ENCODE measurements at regions not wholly inside any gene's neighbourhood (a gene's known extent, or its start where the extent isn't known, plus 50 kb on each side); places are given as distances from the start of the nearest gene placed in this dataset.

DNA sequence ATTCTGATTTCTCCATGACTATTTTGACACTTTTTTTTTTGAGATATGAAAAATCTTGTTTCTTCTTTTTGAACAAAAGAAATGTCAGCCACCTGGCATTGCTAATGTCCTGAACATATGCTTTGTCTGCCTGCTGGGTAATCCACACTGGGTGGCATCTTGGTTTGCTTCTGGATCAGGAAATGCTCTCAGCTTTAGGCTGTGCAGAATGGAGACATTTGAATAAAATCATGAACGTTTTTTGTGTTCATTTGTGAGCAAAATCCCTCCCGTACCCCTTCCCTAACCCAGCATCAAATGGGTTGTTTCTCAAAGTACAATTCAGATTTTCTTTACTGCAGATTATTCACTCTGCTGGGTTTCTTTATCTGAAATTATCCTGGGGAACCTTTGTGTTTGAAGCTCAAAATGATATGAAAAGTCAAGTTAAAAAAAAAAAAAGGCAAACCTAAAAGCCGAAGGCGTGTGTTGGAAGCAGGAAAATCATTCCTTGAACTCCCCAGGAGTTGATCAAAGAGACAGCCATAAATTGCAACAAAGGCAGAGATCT is 53.4 kb upstream of the KLF7 start:
- TF ChIP-seq, protein P1, sequence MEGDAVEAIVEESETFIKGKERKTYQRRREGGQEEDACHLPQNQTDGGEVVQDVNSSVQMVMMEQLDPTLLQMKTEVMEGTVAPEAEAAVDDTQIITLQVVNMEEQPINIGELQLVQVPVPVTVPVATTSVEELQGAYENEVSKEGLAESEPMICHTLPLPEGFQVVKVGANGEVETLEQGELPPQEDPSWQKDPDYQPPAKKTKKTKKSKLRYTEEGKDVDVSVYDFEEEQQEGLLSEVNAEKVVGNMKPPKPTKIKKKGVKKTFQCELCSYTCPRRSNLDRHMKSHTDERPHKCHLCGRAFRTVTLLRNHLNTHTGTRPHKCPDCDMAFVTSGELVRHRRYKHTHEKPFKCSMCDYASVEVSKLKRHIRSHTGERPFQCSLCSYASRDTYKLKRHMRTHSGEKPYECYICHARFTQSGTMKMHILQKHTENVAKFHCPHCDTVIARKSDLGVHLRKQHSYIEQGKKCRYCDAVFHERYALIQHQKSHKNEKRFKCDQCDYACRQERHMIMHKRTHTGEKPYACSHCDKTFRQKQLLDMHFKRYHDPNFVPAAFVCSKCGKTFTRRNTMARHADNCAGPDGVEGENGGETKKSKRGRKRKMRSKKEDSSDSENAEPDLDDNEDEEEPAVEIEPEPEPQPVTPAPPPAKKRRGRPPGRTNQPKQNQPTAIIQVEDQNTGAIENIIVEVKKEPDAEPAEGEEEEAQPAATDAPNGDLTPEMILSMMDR (conservative IDR thresholded peaks at IDR 0.05; ENCODE audit: low read length), result no peak
- TF ChIP-seq EZH2phosphoT487 (IDR thresholded peaks at IDR 0.05; ENCODE audit: borderline replicate concordance), result no peak

All from Loucy (cell line).